ENCODE measurements at regions not wholly inside any gene's neighbourhood (a gene's known extent, or its start where the extent isn't known, plus 50 kb on each side); places are given as distances from the start of the nearest gene placed in this dataset.

DNA sequence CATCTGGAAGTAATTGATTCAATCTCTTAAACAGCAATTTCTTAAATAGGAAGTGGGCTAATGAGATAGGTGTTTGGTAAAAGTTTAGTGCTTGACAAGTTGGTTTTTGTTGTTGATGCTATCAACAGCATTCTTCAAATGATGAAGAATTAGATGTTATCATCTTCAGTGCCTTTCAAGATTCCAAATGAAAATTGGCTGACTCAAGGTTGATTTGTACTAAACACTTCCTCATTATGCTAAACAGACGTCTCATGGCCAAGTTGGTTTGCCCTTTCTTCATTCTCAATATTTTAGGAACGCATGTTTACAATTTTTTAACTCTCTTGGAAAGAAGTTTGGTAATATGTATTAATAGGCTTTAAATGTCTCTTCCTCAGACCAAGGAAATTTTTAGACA lies 86.0 kb downstream of the MID1IP1 start:
- Histone ChIP-seq H3K27ac (no peak overlapping the region), H3K27me3 (no peaks in the 10 kb centered on the region), H3K4me1 (no peaks in the 10 kb centered on the region), H3K9me3 (no peaks in the 10 kb centered on the region), H3K4me3 (no peak overlapping the region), H3K36me3 (no peaks in the 10 kb centered on the region)
- intact Hi-C loops (cut with DNase I; ENCODE audit: low total_unique reads), result no loop called here
- no peak for DNase-seq
- TF ChIP-seq, protein P1, sequence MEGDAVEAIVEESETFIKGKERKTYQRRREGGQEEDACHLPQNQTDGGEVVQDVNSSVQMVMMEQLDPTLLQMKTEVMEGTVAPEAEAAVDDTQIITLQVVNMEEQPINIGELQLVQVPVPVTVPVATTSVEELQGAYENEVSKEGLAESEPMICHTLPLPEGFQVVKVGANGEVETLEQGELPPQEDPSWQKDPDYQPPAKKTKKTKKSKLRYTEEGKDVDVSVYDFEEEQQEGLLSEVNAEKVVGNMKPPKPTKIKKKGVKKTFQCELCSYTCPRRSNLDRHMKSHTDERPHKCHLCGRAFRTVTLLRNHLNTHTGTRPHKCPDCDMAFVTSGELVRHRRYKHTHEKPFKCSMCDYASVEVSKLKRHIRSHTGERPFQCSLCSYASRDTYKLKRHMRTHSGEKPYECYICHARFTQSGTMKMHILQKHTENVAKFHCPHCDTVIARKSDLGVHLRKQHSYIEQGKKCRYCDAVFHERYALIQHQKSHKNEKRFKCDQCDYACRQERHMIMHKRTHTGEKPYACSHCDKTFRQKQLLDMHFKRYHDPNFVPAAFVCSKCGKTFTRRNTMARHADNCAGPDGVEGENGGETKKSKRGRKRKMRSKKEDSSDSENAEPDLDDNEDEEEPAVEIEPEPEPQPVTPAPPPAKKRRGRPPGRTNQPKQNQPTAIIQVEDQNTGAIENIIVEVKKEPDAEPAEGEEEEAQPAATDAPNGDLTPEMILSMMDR (IDR thresholded peaks at IDR 0.05), result no peak
- no peak for TF ChIP-seq POLR2A (IDR thresholded peaks at IDR 0.05)

DNA sequence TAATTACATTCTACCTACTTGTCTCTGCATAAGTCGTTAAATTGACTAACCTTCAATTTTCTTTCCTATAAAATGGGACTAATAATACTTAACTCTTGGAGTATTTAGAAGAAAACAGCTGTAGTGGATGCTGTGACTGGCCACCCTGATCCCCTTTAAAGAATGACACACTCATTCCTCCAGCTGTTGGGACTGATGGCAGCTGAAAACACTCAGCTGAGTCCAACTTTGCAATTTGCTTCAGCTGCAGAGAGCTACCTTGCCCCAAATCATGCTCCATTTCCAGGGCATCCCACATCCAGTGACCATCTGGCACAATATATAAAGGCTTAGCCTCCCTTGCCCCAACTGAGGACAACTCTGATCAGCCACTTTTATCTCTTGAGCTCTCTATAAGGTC lies 89.1 kb downstream of the MID1IP1 start:
- no peak overlapping the region for H3K27ac ChIP-seq
- H3K4me1 ChIP-seq, result no peaks in the 10 kb centered on the region
- DNase-seq, result no peak
- H3K27me3 ChIP-seq, result no peaks in the 10 kb centered on the region
- H3K9me3 ChIP-seq, result no peaks in the 10 kb centered on the region
- no peak overlapping the region for H3K4me3 ChIP-seq
- intact Hi-C loops (cut with DNase I; ENCODE audit: low total_unique reads), result no loop called here
- TF ChIP-seq POLR2A (IDR thresholded peaks at IDR 0.05), result no peak
- TF ChIP-seq, protein P1 (IDR thresholded peaks at IDR 0.05), result no peak
- H3K36me3 ChIP-seq, result no peaks in the 10 kb centered on the region

DNA sequence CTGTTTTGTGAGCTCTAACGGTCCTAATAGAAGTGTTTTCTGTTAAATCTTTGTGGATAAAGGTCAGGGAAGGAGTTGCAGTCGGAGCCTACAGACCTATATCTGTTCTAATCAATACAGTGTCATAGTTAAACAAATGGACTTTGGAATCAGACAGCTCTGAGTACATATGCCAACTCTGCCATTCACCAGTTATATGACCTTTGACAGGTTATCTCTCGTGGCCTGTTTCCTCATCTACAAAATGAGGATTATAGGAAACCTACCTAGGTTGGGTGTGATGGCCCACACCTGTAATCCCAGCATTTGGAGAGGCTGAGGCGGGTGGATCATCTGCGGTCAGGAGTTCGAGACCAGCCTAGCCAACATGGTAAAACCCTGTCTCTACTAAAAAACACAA lies 89.7 kb downstream of the MID1IP1 start:
- intact Hi-C loops (cut with DNase I; ENCODE audit: low total_unique reads), result no loop called here

DNA sequence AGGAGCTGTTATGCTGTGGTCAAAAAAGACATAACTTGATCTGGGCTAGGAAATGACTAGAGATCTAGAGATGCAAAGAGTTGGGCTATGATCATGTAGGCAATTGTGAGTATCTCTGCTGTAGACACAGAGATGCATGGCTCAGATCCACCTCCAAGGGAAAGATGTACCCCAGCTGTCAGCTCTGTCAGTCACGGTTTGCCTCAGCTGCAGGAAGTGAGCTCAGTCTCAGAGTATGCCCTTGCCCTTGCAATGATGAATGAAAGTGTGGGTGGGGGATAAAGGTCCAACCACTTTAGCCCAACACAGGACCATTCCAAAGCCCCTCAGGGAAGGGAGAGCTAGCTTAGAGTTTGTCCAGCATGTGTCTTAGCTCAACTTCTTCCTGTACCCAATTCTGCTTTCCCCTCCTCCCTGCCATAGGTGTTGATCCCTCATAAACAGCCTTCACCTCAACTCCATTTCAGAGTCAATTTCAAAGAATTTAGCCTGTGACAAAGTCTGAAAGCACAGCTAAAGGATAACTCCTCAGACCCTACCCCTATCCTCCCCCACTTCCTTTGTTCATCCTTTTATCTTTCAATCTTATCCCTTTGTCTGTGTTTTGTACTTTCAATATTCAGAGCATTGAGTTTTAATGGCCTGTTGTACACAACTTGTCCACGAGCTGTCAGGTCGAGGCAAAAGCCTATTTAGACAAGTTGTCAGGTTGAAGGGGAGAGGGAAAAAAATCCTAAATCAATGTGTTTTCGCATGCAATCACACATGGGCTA lies 90.6 kb downstream of the MID1IP1 start:
- DNase-seq, result no peak
- no peak for TF ChIP-seq POLR2A (IDR thresholded peaks at IDR 0.05)
- TF ChIP-seq, protein P1 (IDR thresholded peaks at IDR 0.05), result no peak
- no peak overlapping the region for H3K4me3 ChIP-seq
- H3K27me3 ChIP-seq, result no peaks in the 10 kb centered on the region
- no peak overlapping the region for H3K27ac ChIP-seq
- H3K4me1 ChIP-seq, result no peaks in the 10 kb centered on the region
- H3K36me3 ChIP-seq, result no peaks in the 10 kb centered on the region
- intact Hi-C loops (cut with DNase I; ENCODE audit: low total_unique reads), result no loop called here
- H3K9me3 ChIP-seq, result no peaks in the 10 kb centered on the region

More for the DNA sequence above, 89.7 kb downstream of the MID1IP1 start:
- Histone ChIP-seq H3K4me3 (no peak overlapping the region), H3K27ac (no peak overlapping the region), H3K27me3 (no peaks in the 10 kb centered on the region), H3K9me3 (no peaks in the 10 kb centered on the region), H3K36me3 (no peaks in the 10 kb centered on the region), H3K4me1 (no peaks in the 10 kb centered on the region)
- no peak for DNase-seq
- no peak for TF ChIP-seq POLR2A (IDR thresholded peaks at IDR 0.05)
- TF ChIP-seq, protein P1 (IDR thresholded peaks at IDR 0.05), result no peak

DNA sequence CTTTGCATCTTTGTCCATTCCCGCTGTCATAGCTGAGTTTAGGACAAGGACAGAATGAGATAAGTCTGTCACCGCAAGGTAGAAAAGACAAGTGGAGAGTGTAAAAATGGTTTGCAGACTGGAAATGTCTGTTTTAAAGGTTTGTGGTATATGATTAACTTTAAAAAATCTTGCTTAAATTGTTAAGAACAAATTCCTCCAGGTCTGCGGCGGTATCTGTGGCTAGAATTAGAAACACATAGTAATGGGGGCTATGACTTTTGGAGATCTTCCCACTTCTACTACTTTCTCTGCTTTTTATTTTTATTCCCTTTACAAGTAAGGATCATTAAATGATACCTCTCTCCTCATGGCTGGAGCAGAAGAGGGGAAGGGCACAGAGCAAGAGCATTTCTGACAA lies 92.2 kb downstream of the MID1IP1 start:
- intact Hi-C loops (cut with DNase I; ENCODE audit: low total_unique reads), result no loop called here
- TF ChIP-seq, protein P1 (IDR thresholded peaks at IDR 0.05), result no peak

More for the DNA sequence above, 92.2 kb downstream of the MID1IP1 start:
- Histone ChIP-seq H3K4me1 (no peaks in the 10 kb centered on the region), H3K27me3 (no peaks in the 10 kb centered on the region), H3K36me3 (no peaks in the 10 kb centered on the region), H3K9me3 (no peaks in the 10 kb centered on the region), H3K4me3 (no peak overlapping the region), H3K27ac (no peak overlapping the region)
- DNase-seq, result no peak

Data from uterus (tissue), 3 donors.